K562 (cell line): ENCODE measurements at regions not wholly inside any gene's neighbourhood (a gene's known extent, or its start where the extent isn't known, plus 50 kb on each side); places are given as distances from the start of the nearest gene placed in this dataset.

Experiments used
- ATAC-seq: fragments of 200-7000 bp; cut with Tn5 transposase; 3 replicates; pipeline ENCODE4 v1.9.1; 2020; ENCODE audit warnings: moderate library complexity
- BruUV-seq: library from RNA; stranded (reverse); fragments of 400-500 nt; replicated peaks from 2 replicates; lab custom pipeline; 2021; lab: Mats Ljungman, UMichigan
- CTCF ChIA-PET: fragments of 300-600 bp; formaldehyde crosslinking; extraction: SDS; loops from one replicate; lab custom pipeline; 2021; ENCODE audit warnings: low intra/inter-chr PET ratio; lab: Yijun Ruan, JAX
- POLR2A ChIA-PET: fragments of 300-600, 350-650 bp; sonication (Branson Sonifier 250); formaldehyde crosslinking; extraction: SDS; loops from one replicate; lab custom pipeline; 2021; ENCODE audit warnings: antibody characterized with exemption, inconsistent platforms; lab: Yijun Ruan, JAX
- DNase-seq, 4 experiments: peaks; one replicate each; pipeline versions ENCODE4 v3.0.0 to v3.0.0-alpha.2; 2011 to 2018; ENCODE audit warnings: low spot score in 3 of 4, mixed read lengths in 3 of 4; ENCODE audit errors: extremely low read depth in 1 of 4
- FAIRE-seq: peaks from 2 replicates; lab custom pipeline; 2011; peaks lifted over from hg19 to GRCh38; lab: Jason Lieb, UNC
- H2AFZ ChIP-seq: 2 replicates; pipeline ENCODE4 v1.6.0; 2011; ENCODE audit warnings: low read depth, low read length, control low read depth, inconsistent platforms
- H3K27ac ChIP-seq: fragments of 200-600 bp; 3 replicates; pipeline ENCODE4 v1.8.0; 2011; ENCODE audit warnings: low read depth, mild to moderate bottlenecking, control low read depth, inconsistent platforms, low read length, moderate library complexity, mixed read lengths; ENCODE audit errors: extremely low read depth
- H3K27me3 ChIP-seq, 2 experiments: fragments of 300-600 bp in 1 of 2; 2 replicates in 1 of 2; 3 replicates in 1 of 2; pipeline versions ENCODE4 v1.6.0 to v1.8.0; 2011; ENCODE audit warnings: inconsistent platforms in 2 of 2, low read length in 2 of 2, mild to moderate bottlenecking in 1 of 2, mixed read lengths in 1 of 2, moderate library complexity in 1 of 2; ENCODE audit not compliant: control insufficient read depth in 2 of 2, insufficient read depth in 2 of 2
- H3K36me3 ChIP-seq: fragments of 300-600 bp; 3 replicates; pipeline ENCODE4 v1.8.0; 2011; ENCODE audit warnings: mild to moderate bottlenecking, low read length, inconsistent platforms; ENCODE audit not compliant: control insufficient read depth, insufficient read depth
- H3K4me1 ChIP-seq, 2 experiments: fragments of 200-600 bp in 1 of 2; replicated peaks in 1 of 2; 2 replicates in 1 of 2; 3 replicates in 1 of 2; pipeline versions ENCODE4 v1.5.1 to v1.8.0; 2011; ENCODE audit warnings: inconsistent platforms in 2 of 2, low read length in 2 of 2, mild to moderate bottlenecking in 1 of 2, mixed read lengths in 1 of 2, moderate library complexity in 1 of 2; ENCODE audit not compliant: control insufficient read depth in 2 of 2, insufficient read depth in 2 of 2
- H3K4me2 ChIP-seq: 2 replicates; pipeline ENCODE4 v1.6.1; 2011; ENCODE audit warnings: low read length, control low read depth, inconsistent platforms, mixed read lengths; ENCODE audit not compliant: insufficient read depth
- H3K4me3 ChIP-seq: fragments of 200-600 bp; sonication (generic), shearing (Covaris generic); 2 replicates; pipeline ENCODE4 v1.5.1; 2016; ENCODE audit warnings: control low read depth, inconsistent platforms
- H3K79me2 ChIP-seq: fragments of 200-600 bp; 3 replicates; pipeline ENCODE4 v1.8.0; 2011; ENCODE audit warnings: low read length, inconsistent platforms; ENCODE audit not compliant: control insufficient read depth, insufficient read depth
- H3K9ac ChIP-seq, 2 experiments: 2 replicates each; pipeline versions ENCODE4 v1.6.0 to v1.6.1; 2011; ENCODE audit warnings: low read depth in 2 of 2, low read length in 2 of 2, control low read depth in 1 of 2, inconsistent platforms in 1 of 2, mild to moderate bottlenecking in 1 of 2, mixed read lengths in 1 of 2; ENCODE audit not compliant: insufficient read depth in 1 of 2
- H3K9me1 ChIP-seq: one replicate; pipeline ENCODE4 v1.6.0; 2011; ENCODE audit warnings: inconsistent platforms, mild to moderate bottlenecking, low read length, moderate library complexity; ENCODE audit not compliant: control insufficient read depth, insufficient read depth
- H3K9me3 ChIP-seq: replicated peaks from 2 replicates; pipeline ENCODE4 v1.5.1; 2011; ENCODE audit warnings: low read depth, low read length, inconsistent platforms; ENCODE audit not compliant: control insufficient read depth, insufficient read depth
- H4K20me1 ChIP-seq: replicated peaks from 2 replicates; pipeline ENCODE4 v1.6.1; 2011; ENCODE audit warnings: low read length, inconsistent platforms, mixed read lengths; ENCODE audit not compliant: control insufficient read depth, insufficient read depth
- EP400 ChIP-seq: fragments of 450-650 bp; IDR thresholded peaks from 2 replicates; pipeline ENCODE4 v1.6.1; 2017; ENCODE audit warnings: antibody characterized with exemption, mild to moderate bottlenecking, moderate library complexity
- GTF3C2 ChIP-seq: IDR thresholded peaks from 3 replicates; pipeline ENCODE4 v1.6.1; 2011; ENCODE audit warnings: borderline replicate concordance, mild to moderate bottlenecking, moderate library complexity; ENCODE audit not compliant: insufficient read length; ENCODE audit errors: extremely low read depth
- KAT7 ChIP-seq: sonication (generic); formaldehyde crosslinking; IDR thresholded peaks from 2 replicates; pipeline ENCODE4 v1.8.0; 2022; ENCODE audit warnings: missing genetic modification reagents, mild to moderate bottlenecking, borderline replicate concordance
- MCM2 ChIP-seq: fragments of 450-650 bp; IDR thresholded peaks from 2 replicates; pipeline ENCODE4 v1.6.1; 2017; ENCODE audit warnings: low read depth, mild to moderate bottlenecking
- POU5F1 ChIP-seq: fragments of 150-350 bp; IDR thresholded peaks from 2 replicates; pipeline ENCODE4 v1.6.1; 2014; ENCODE audit warnings: borderline replicate concordance, low read length, low read depth, mild to moderate bottlenecking; ENCODE audit not compliant: partially characterized antibody
- ZNF165 ChIP-seq: fragments of 250-450 bp; sonication (Bioruptor Pico); IDR thresholded peaks from 2 replicates; pipeline ENCODE4 v1.4.0; 2020; ENCODE audit warnings: borderline replicate concordance
- ZNF318 ChIP-seq, 2 experiments: fragments of 450-650 bp; IDR thresholded peaks; 2 replicates each; pipeline ENCODE4 v1.6.1; 2016; ENCODE audit warnings: mild to moderate bottlenecking in 2 of 2, borderline replicate concordance in 1 of 2, low read depth in 1 of 2, moderate library complexity in 1 of 2
- ZNF444 ChIP-seq: fragments of 250-450 bp; sonication (Bioruptor Pico); IDR thresholded peaks from 2 replicates; pipeline ENCODE4 v1.4.0; 2020; ENCODE audit warnings: mild to moderate bottlenecking, moderate library complexity
- WGBS: fragments of 100-300 bp; shearing (Covaris generic); methylation state at CpG from one replicate; pipeline ENCODE4 v1.1.6; 2016; ENCODE audit warnings: low coverage, mixed read lengths; ENCODE audit not compliant: insufficient coverage; ENCODE audit errors: missing lambda C conversion rate; 5-methylcytosine and 5-hydroxymethylcytosine counted together
- in situ Hi-C: fragments of 300-500 bp; cut with MboI; formaldehyde crosslinking; loops from 4 replicates; pipeline ENCODE4 v1.15.0; 2018; ENCODE audit warnings: inconsistent platforms, mixed read lengths
- intact Hi-C: fragments of 100-400 bp; cut with micrococcal nuclease; formaldehyde crosslinking; loops from 2 replicates; pipeline ENCODE4 v1.14.2; 2022

GRCh38 chr2:16943279-16943958 is 277.8 kb upstream of the CYRIA start:
- CTCF ChIA-PET = no interaction called here
- no peaks in the 10 kb centered on the region for H3K79me2 ChIP-seq
- no peak overlapping the region for H3K4me3 ChIP-seq
- H3K9me1 ChIP-seq = no peaks in the 10 kb centered on the region
- H2AFZ ChIP-seq = no peak overlapping the region
- no peaks in the 10 kb centered on the region for H3K36me3 ChIP-seq
- no peaks in the 10 kb centered on the region for H4K20me1 ChIP-seq
- no peaks in the 10 kb centered on the region for H3K9me3 ChIP-seq
- no peak overlapping the region for H3K4me2 ChIP-seq
- POLR2A ChIA-PET = no interaction called here
- DNase-seq = no peak
- in situ Hi-C loops (no loop called here), intact Hi-C loops (no loop called here)
- H3K9ac ChIP-seq = no peak overlapping the region
- FAIRE-seq = no peak
- 0% methylated on average over 4 of the region's 4 CpGs for WGBS
- H3K27ac ChIP-seq = no peak overlapping the region
- no peaks in the 10 kb centered on the region for H3K27me3 ChIP-seq
- ATAC-seq = no peak
- H3K4me1 ChIP-seq = no peaks in the 10 kb centered on the region
- no TSS peak for BruUV-seq
- TF ChIP-seq ZNF444 (CRISPR knock-in tag) = no peak
- no peak for TF ChIP-seq ZNF165
- no peak for TF ChIP-seq GTF3C2
- no peak for TF ChIP-seq ZNF318 (IDR thresholded peaks at IDR 0.05; ENCODE audit: borderline replicate concordance in 1 of 2, low read depth in 1 of 2)
- TF ChIP-seq POU5F1 = no peak
- TF ChIP-seq EP400 = no peak
- TF ChIP-seq MCM2 = no peak
- no peak for TF ChIP-seq KAT7
